HEK293 (cell line): ENCODE measurements at regions not wholly inside any gene's neighbourhood (a gene's known extent, or its start where the extent isn't known, plus 50 kb on each side); places are given as distances from the start of the nearest gene placed in this dataset.

ENCODE experiments used
- CTCF ChIA-PET: fragments of 350-600 bp; formaldehyde crosslinking; extraction: SDS; loops from one replicate; lab custom pipeline; 2021; ENCODE audit warnings: antibody characterized with exemption; lab: Yijun Ruan, JAX
- POLR2A ChIA-PET: fragments of 300-600 bp; formaldehyde crosslinking; extraction: SDS; loops from one replicate; lab custom pipeline; 2020; ENCODE audit warnings: antibody characterized with exemption, inconsistent platforms; lab: Yijun Ruan, JAX
- H3K27ac ChIP-seq: fragments of 200-500 bp; sonication (Bioruptor generic); 2 replicates; pipeline ENCODE4 v1.5.1; 2014; ENCODE audit warnings: low read depth, low read length, control low read depth, inconsistent platforms; ENCODE audit errors: extremely low read depth
- H3K36me3 ChIP-seq, 2 experiments: fragments of 200-500 bp in 1 of 2; sonication (Bioruptor generic) in 1 of 2; 1 replicate in 1 of 2; 2 replicates in 1 of 2; pipeline ENCODE4 v1.5.1; 2014 to 2017; ENCODE audit warnings: inconsistent platforms in 2 of 2, low read length in 2 of 2; ENCODE audit not compliant: control insufficient read depth in 2 of 2, insufficient read depth in 1 of 2
- H3K4me1 ChIP-seq: fragments of 200-500 bp; sonication (Bioruptor generic); 2 replicates; pipeline ENCODE4 v1.5.1; 2014; ENCODE audit warnings: mild to moderate bottlenecking, low read length, inconsistent platforms; ENCODE audit not compliant: control insufficient read depth, insufficient read depth
- H3K4me3 ChIP-seq: 2 replicates; pipeline ENCODE4 v1.5.1; 2011; ENCODE audit warnings: low read depth, mild to moderate bottlenecking, control low read depth, low read length, moderate library complexity
- H3K9me3 ChIP-seq: fragments of 200-500 bp; sonication (Bioruptor generic); 2 replicates; pipeline ENCODE4 v1.5.1; 2014; ENCODE audit warnings: low read depth, low read length, inconsistent platforms; ENCODE audit not compliant: control insufficient read depth, insufficient read depth
- HOXA7 ChIP-seq: sonication (generic); formaldehyde crosslinking; IDR thresholded peaks from 2 replicates; pipeline ENCODE4 v1.8.1; 2022; ENCODE audit warnings: missing genetic modification reagents, borderline replicate concordance
- HOXC10 ChIP-seq: sonication (generic); formaldehyde crosslinking; IDR thresholded peaks from 2 replicates; pipeline ENCODE4 v1.8.1; 2023; ENCODE audit warnings: mild to moderate bottlenecking, missing genetic modification reagents
- KLF1 ChIP-seq: fragments of 450-650 bp; formaldehyde crosslinking; IDR thresholded peaks from 2 replicates; pipeline ENCODE4 v1.5.1; 2016; ENCODE audit warnings: missing biosample characterization, missing genetic modification characterization
- SETDB1 ChIP-seq: IDR thresholded peaks from one replicate; pipeline ENCODE4 v1.6.1; 2017; ENCODE audit warnings: mild to moderate bottlenecking, low read length, moderate library complexity, mixed read lengths; ENCODE audit not compliant: insufficient read length
- SP3 ChIP-seq: fragments of 450-650 bp; formaldehyde crosslinking; IDR thresholded peaks from 2 replicates; pipeline ENCODE4 v1.5.1; 2016; ENCODE audit warnings: missing biosample characterization, missing genetic modification characterization
- ZBTB10 ChIP-seq: fragments of 450-650 bp; formaldehyde crosslinking; IDR thresholded peaks from 2 replicates; pipeline ENCODE4 v1.5.1; 2016; ENCODE audit warnings: missing biosample characterization, missing genetic modification characterization
- ZBTB11 ChIP-seq: fragments of 450-650 bp; formaldehyde crosslinking; conservative IDR thresholded peaks from 2 replicates; pipeline ENCODE4 v1.5.1; 2016; ENCODE audit warnings: low read depth, missing biosample characterization, missing genetic modification characterization
- ZBTB49 ChIP-seq: fragments of 450-650 bp; formaldehyde crosslinking; IDR thresholded peaks from 2 replicates; pipeline ENCODE4 v1.5.1; 2016; ENCODE audit warnings: missing biosample characterization, missing genetic modification characterization, low read depth
- ZNF138 ChIP-seq: fragments of 450-650 bp; formaldehyde crosslinking; IDR thresholded peaks from 2 replicates; pipeline ENCODE4 v1.5.1; 2016; ENCODE audit warnings: missing biosample characterization, missing genetic modification characterization, borderline replicate concordance
- ZNF140 ChIP-seq: fragments of 450-650 bp; formaldehyde crosslinking; IDR thresholded peaks from 2 replicates; pipeline ENCODE4 v1.5.1; 2016; ENCODE audit warnings: missing biosample characterization, missing genetic modification characterization
- ZNF16 ChIP-seq: fragments of 450-650 bp; formaldehyde crosslinking; IDR thresholded peaks from 2 replicates; pipeline ENCODE4 v1.5.1; 2016; ENCODE audit warnings: low read depth, missing biosample characterization, missing genetic modification characterization
- ZNF449 ChIP-seq: fragments of 450-650 bp; formaldehyde crosslinking; IDR thresholded peaks from 2 replicates; pipeline ENCODE4 v1.5.1; 2017; ENCODE audit warnings: missing biosample characterization, mild to moderate bottlenecking, missing genetic modification characterization, moderate library complexity
- ZNF501 ChIP-seq: fragments of 450-650 bp; formaldehyde crosslinking; IDR thresholded peaks from 2 replicates; pipeline ENCODE4 v1.5.1; 2016; ENCODE audit warnings: missing biosample characterization, missing genetic modification characterization
- ZNF514 ChIP-seq: fragments of 450-650 bp; formaldehyde crosslinking; IDR thresholded peaks from 2 replicates; pipeline ENCODE4 v1.5.1; 2016; ENCODE audit warnings: missing biosample characterization, missing genetic modification characterization
- ZNF560 ChIP-seq: fragments of 450-650 bp; formaldehyde crosslinking; IDR thresholded peaks from 2 replicates; pipeline ENCODE4 v1.5.1; 2017; ENCODE audit warnings: missing biosample characterization, missing genetic modification characterization, borderline replicate concordance
- ZNF639 ChIP-seq: fragments of 450-650 bp; formaldehyde crosslinking; IDR thresholded peaks from 2 replicates; pipeline ENCODE4 v1.5.1; 2016; ENCODE audit warnings: missing biosample characterization, missing genetic modification characterization
- ZNF791 ChIP-seq: fragments of 450-650 bp; formaldehyde crosslinking; IDR thresholded peaks from 2 replicates; pipeline ENCODE4 v1.5.1; 2016; ENCODE audit warnings: missing biosample characterization, missing genetic modification characterization
- TF ChIP-seq, protein P1 (sequence below): fragments of 450-650 bp; formaldehyde crosslinking; IDR thresholded peaks from 2 replicates; pipeline ENCODE4 v1.5.1; 2016; ENCODE audit warnings: missing biosample characterization, missing genetic modification characterization, borderline replicate concordance
- TF ChIP-seq, protein P2 (sequence below): fragments of 450-650 bp; formaldehyde crosslinking; IDR thresholded peaks from 2 replicates; pipeline ENCODE4 v1.5.1; 2016; ENCODE audit warnings: missing biosample characterization, missing genetic modification characterization
- TF ChIP-seq, protein P3 (sequence below): fragments of 450-650 bp; formaldehyde crosslinking; IDR thresholded peaks from 2 replicates; pipeline ENCODE4 v1.5.1; 2016; ENCODE audit warnings: missing biosample characterization, missing genetic modification characterization

- no peak overlapping the region for H3K27ac ChIP-seq
- TF ChIP-seq HOXA7 (CRISPR knock-in tag): no peak
- TF ChIP-seq ZNF501: no peak
- TF ChIP-seq ZNF639 (tag by site-specific recombination): no peak
- TF ChIP-seq ZNF449 (tag by site-specific recombination): no peak
- no peak for TF ChIP-seq ZNF138
- TF ChIP-seq, protein P1, sequence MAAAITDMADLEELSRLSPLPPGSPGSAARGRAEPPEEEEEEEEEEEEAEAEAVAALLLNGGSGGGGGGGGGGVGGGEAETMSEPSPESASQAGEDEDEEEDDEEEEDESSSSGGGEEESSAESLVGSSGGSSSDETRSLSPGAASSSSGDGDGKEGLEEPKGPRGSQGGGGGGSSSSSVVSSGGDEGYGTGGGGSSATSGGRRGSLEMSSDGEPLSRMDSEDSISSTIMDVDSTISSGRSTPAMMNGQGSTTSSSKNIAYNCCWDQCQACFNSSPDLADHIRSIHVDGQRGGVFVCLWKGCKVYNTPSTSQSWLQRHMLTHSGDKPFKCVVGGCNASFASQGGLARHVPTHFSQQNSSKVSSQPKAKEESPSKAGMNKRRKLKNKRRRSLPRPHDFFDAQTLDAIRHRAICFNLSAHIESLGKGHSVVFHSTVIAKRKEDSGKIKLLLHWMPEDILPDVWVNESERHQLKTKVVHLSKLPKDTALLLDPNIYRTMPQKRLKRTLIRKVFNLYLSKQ: no peak
- no peak for TF ChIP-seq ZNF514
- no peak for TF ChIP-seq SETDB1
- no peak for TF ChIP-seq ZNF140
- no peak for TF ChIP-seq KLF1 (tag by site-specific recombination)
- TF ChIP-seq HOXC10 (CRISPR knock-in tag): no peak
- no peak for TF ChIP-seq SP3 (tag by site-specific recombination)
- TF ChIP-seq, protein P2, sequence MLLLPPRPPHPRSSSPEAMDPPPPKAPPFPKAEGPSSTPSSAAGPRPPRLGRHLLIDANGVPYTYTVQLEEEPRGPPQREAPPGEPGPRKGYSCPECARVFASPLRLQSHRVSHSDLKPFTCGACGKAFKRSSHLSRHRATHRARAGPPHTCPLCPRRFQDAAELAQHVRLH (tag by site-specific recombination): no peak
- TF ChIP-seq, all 188 proteins: peak for 0
- CTCF ChIA-PET: interaction anchor here (0.7 kb wide), 1 partner anchor 21 kb away, joined by 3 read pairs; no protein-coding TSS in a partner anchor
- Histone ChIP-seq H3K36me3 (no peaks in the 10 kb centered on the region), H3K4me3 (no peak overlapping the region), H3K9me3 (no peaks in the 10 kb centered on the region), H3K4me1 (no peaks in the 10 kb centered on the region)
- POLR2A ChIA-PET: no interaction called here
Observed at GRCh38 chr18:64872710-64873458, 724.0 kb upstream of the LINC00305 start.

- H3K9me3 ChIP-seq: no peaks in the 10 kb centered on the region
- H3K4me1 ChIP-seq: no peaks in the 10 kb centered on the region
- ChIA-PET POLR2A (no interaction called here), CTCF (no interaction called here)
- no peak overlapping the region for H3K27ac ChIP-seq
- no peaks in the 10 kb centered on the region for H3K36me3 ChIP-seq
- no peak overlapping the region for H3K4me3 ChIP-seq
- TF ChIP-seq ZBTB11 (tag by site-specific recombination): no peak
- no peak for TF ChIP-seq SP3 (tag by site-specific recombination)
- TF ChIP-seq ZBTB49 (tag by site-specific recombination): no peak
- TF ChIP-seq ZNF16 (tag by site-specific recombination): no peak
- no peak for TF ChIP-seq ZNF138
- TF ChIP-seq, protein P3, sequence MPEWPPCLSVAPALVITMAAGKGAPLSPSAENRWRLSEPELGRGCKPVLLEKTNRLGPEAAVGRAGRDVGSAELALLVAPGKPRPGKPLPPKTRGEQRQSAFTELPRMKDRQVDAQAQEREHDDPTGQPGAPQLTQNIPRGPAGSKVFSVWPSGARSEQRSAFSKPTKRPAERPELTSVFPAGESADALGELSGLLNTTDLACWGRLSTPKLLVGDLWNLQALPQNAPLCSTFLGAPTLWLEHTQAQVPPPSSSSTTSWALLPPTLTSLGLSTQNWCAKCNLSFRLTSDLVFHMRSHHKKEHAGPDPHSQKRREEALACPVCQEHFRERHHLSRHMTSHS (tag by site-specific recombination): no peak
- TF ChIP-seq ZNF791: no peak
- no peak for TF ChIP-seq ZNF560 (tag by site-specific recombination)
- TF ChIP-seq ZNF501: no peak
- TF ChIP-seq ZBTB10 (tag by site-specific recombination): no peak
Observed at GRCh38 chr18:64854112-64854511, 705.2 kb upstream of the LINC00305 start.
